GM03348 (cell line): ENCODE measurements at regions not wholly inside any gene's neighbourhood (a gene's known extent, or its start where the extent isn't known, plus 50 kb on each side); places are given as distances from the start of the nearest gene placed in this dataset.
"Not testable (repeated sequence)": the region's sequence is repeated elsewhere in the genome, so short reads cannot be mapped to it uniquely, and the experiment has no call there.

Experiments
- DNase-seq: peaks from one replicate; pipeline ENCODE4 v3.0.0; 2012; ENCODE audit warnings: low spot score

- DNase-seq = no peak
Measured at GRCh38 chr9:117649126-117649525, 55.1 kb upstream of the TLR4 start.

DNA sequence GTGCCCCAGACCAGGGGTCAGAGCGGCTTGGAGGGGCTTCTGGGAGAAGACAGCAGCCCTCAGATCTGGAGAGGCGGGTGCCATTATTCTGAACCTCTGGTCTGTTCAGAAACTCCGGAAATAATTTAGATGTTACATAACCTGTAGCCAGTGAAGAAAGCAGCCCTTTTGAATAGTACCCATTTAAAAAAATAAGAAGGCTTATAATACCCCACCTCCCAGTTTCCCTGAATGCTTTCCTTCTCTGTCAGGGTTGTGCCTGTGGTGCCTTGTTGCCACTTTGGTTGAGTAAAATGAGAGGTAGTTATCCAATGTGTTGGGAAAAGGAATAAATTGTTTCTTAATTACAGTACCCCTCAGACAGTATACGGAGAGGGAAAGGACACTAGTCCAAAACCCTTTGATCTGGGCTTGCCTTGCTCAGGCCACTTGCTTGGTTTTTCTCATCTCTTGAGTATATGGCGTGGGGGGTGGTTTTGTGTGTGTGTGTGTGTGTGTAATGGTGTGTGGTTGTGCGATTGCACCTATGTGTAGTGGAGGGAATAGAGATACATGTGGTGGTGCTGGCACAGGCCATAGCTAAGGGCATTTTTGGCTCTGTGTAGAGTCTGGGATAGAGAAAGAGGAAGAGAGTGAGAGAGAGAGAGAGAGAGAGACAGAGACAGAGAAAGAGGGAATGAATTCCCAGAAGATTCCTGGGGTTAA lies 59.1 kb upstream of the TLR4 start:
- DNase-seq = no peak

DNA sequence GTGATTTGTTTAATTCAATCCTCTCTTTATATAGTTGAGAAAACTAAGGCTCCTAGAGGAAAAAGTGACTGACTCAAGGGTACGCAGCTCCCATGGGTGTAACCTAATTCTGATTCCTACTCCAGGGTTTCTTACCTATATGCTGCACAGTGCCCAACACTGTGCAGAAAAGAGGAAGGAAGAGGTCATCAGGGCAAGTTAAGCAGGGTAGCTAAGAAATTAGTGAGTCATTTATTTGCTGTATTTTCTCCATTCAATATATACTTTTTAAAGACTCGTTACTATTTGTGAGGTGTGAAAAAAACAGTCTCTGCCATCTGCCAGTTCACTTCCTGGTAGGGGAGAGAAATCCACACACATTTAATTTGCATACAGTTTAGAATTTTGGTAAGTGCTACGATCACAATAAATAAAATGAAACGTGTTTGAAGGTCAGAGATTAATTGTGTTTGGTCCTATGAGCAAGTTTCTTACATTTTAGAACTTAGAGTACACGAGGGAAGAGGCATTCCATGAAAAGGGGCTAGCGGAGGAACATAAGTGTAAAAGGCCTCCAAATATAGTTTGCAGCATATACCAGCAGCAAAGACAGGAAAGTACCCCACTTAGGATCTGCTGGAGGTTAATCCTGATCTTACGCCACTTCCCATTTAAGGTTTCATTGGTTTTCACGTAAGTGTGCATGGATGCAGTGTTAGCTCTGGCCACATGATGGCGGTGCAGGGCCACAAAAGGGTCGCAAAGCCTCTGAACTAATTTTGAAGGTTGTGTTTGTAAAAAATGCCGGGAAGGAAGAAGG lies 59.9 kb upstream of the TLR4 start:
- peak; percentile 73 for DNase-seq

- DNase-seq = no peak
Measured at GRCh38 chr9:117643288-117643654, 60.9 kb upstream of the TLR4 start.

- DNase-seq = not testable (repeated sequence)
Measured at GRCh38 chr9:117642571-117643287, 61.5 kb upstream of the TLR4 start.

DNA sequence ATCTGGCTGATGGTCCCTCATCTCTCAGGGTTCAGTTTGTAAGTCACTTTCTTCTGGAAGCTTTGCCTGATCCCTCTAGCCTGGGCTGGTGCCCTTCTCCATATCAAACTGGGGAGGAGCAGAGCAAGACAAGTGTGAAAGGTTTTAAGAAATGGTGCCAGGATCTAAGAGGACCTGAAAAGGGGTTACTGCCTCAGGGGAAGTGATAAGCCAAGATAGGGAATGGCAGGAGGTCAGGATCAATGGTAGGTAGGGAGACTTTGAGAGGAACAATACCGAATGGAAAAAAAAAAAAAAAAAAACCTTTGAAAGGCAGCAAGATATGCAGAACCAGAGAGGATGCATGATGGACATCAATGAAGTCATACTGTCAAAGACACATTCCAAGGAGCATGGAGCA lies 67.5 kb upstream of the TLR4 start:
- DNase-seq = no peak

GRCh38 chr9:117625154-117625553 lies 79.0 kb upstream of the TLR4 start:
- no peak for DNase-seq

GRCh38 chr9:117624106-117624505 lies 80.1 kb upstream of the TLR4 start:
- DNase-seq = no peak

DNA sequence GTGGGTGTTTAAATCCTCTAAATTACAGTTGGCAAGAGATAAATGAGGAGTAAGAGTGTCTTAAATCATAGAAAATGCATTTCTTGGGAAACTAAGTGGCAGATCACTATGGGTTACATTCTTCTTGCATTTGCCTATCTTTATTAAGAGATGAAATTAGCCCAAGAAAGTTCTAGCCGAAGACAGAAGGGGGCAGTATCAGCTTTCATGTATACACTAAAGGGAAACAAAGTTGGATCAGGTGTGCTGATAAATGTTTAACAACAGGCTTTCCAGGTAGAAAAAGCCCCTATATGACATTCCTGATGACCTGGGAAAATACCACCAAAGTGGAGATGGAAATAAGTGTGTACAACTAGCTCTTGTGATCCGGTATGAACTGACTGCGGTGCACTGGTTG lies 81.9 kb upstream of the TLR4 start:
- no peak for DNase-seq

GRCh38 chr9:117616431-117616831 lies 87.8 kb upstream of the TLR4 start:
- no peak for DNase-seq

GRCh38 chr9:117612317-117612716 lies 91.9 kb upstream of the TLR4 start:
- no peak for DNase-seq

DNA sequence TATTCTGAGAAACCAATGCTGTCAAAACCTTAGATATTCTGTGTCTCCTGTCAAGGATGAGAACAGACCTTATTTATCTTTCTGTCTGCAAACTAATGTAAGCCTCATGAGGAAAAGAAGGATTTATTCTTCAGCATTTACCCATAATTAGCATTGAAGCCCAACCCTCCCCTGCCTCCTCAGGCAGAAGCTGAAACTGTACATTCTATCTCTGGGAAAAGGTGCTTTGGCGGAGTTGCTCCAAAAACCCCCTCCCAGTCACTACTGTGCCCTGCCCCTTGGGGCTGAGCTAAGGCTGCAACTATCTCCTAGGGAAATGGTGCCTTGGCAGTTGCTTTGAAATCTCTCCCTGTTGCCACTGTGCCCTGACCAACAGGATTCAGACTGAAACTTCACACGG lies 106.2 kb upstream of the TLR4 start:
- no peak for DNase-seq

DNA sequence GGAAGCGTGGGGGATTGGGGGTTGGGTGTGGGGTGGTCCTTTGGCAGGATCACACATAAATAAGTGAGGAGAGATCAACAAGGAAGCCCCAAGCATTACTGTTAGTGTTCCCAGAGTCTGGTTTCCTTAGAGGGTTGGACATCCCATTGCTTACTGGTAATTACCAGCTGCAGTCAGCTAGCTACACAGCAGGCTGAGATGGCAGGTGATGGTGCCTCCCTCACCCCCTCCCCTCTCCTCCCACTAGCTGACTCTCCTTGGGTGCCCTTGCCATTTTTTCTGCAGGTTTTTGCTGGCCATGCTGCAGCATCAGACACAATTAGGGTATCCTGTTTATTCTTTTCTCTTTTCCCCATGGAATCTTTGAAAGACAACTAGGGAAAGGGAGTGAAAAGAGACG lies 107.5 kb upstream of the TLR4 start:
- DNase-seq = no peak

- no peak for DNase-seq
Measured at GRCh38 chr9:117595650-117596049, 108.6 kb upstream of the TLR4 start.

DNA sequence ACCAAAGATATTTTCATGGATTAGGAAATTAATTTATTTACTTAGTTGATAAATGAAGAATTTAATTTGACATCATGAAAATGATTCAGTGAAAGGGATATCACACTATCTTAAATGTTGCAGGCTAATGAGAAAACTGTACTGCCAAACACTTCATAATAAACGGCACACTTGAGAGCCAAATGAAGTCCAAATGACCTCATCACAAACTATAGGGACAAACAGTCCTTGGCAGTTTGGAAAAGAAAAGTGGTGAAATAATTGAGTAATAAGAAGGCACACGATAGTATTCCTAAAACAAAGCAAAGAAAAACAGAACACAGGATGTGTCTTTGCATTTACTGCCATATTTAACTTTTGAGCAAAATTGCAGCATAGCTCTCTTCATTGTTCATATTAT lies 116.9 kb upstream of the TLR4 start:
- no peak for DNase-seq

DNA sequence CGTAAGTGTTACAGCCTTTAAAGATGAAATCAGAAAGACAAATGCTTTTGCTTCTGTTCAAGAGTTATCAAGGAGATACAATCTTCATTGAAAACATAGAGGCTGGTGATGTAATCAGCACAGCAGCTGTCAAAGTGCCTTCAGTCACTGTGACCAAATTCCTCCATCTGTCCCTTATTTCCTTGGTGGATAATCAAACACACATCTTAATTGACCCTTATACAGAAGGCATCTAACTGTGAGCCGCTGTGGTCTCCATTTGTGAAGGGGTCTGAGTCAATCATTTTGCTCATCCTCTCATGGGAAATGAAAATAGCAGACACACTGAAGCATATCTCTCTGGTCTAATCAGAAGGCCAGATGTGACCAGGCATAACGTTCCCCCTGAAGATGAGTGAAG lies 130.1 kb upstream of the TLR4 start:
- DNase-seq = no peak

GRCh38 chr9:117564839-117565238 lies 139.4 kb upstream of the TLR4 start:
- no peak for DNase-seq

DNA sequence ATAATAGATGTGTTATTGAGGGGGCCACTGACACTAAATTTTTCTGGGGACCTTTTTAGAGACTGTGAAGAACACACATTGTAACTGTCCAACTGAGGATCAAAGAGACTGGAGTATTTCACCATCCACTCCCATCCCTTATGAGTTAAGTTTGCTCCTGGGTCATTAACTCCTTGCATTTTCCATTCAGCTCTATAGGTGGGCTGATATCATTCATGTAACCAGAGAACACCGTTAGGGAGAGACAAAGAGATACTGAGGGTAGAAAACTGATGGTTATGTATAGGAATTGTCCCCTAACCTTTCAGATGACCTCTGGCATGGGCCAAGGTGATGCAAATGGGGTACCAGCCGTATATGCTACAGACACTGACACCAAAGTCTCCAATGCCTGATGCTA lies 142.4 kb upstream of the TLR4 start:
- no peak for DNase-seq

- DNase-seq = peak; percentile 31
Measured at GRCh38 chr9:117555964-117556629, 141.2 kb upstream of the ASTN2 start.

GRCh38 chr9:117552811-117553210 lies 138.0 kb upstream of the ASTN2 start:
- no peak for DNase-seq

- DNase-seq = no peak
Measured at GRCh38 chr9:117551171-117551570, 136.3 kb upstream of the ASTN2 start.

GRCh38 chr9:117549444-117549843 lies 134.6 kb upstream of the ASTN2 start:
- DNase-seq = no peak

GRCh38 chr9:117548556-117548955 lies 133.7 kb upstream of the ASTN2 start:
- DNase-seq = no peak
